Upper lobe of left lung (tissue), 6 donors: ENCODE measurements at regions not wholly inside any gene's neighbourhood (a gene's known extent, or its start where the extent isn't known, plus 50 kb on each side); places are given as distances from the start of the nearest gene placed in this dataset.

Experiments
- ATAC-seq, 2 donors: fragments of 200-7000 bp; cut with Tn5 transposase; one replicate each; pipeline ENCODE4 v1.9.1; 2022; ENCODE audit warnings: mild to moderate bottlenecking in 2 of 2, moderate library complexity in 2 of 2; ENCODE audit not compliant: low FRiP score in 2 of 2
- DNase-seq, 2 donors: peaks; one replicate each; pipeline ENCODE4 v3.0.0-alpha.2; 2019 to 2020
- H3K27ac ChIP-seq, 4 donors: fragments of 200-600 bp; sonication (generic); one replicate each; pipeline ENCODE4 v1.5.1; 2016 to 2019
- H3K27me3 ChIP-seq, 4 donors: fragments of 200-600 bp; sonication (generic); one replicate each; pipeline ENCODE4 v1.5.1; 2017 to 2019
- H3K36me3 ChIP-seq, 4 donors: fragments of 200-600 bp; sonication (generic); one replicate each; pipeline ENCODE4 v1.5.1; 2016 to 2019
- H3K4me1 ChIP-seq, 4 donors: fragments of 200-600 bp; sonication (generic); one replicate each; pipeline ENCODE4 v1.5.1; 2018 to 2019
- H3K4me3 ChIP-seq, 4 donors: fragments of 200-600 bp; sonication (generic); one replicate each; pipeline ENCODE4 v1.5.1; 2017 to 2019; ENCODE audit warnings: mild to moderate bottlenecking in 2 of 4, moderate library complexity in 1 of 4
- H3K9me3 ChIP-seq, 4 donors: fragments of 200-600 bp; sonication (generic); one replicate each; pipeline ENCODE4 v1.5.1; 2018 to 2019
- EP300 ChIP-seq, 4 donors: sonication (generic); formaldehyde crosslinking; IDR thresholded peaks; one replicate each; pipeline ENCODE4 v1.5.1; 2017; ENCODE audit warnings: antibody characterized with exemption in 4 of 4, control low read depth in 2 of 4
- POLR2A ChIP-seq, 4 donors: fragments of 450-650 bp; IDR thresholded peaks; one replicate each; pipeline ENCODE4 v1.5.1; 2016 to 2017; ENCODE audit warnings: antibody characterized with exemption in 4 of 4, mild to moderate bottlenecking in 2 of 4
- POLR2AphosphoS5 ChIP-seq, 2 donors: sonication (generic); formaldehyde crosslinking; IDR thresholded peaks; one replicate each; pipeline ENCODE4 v1.5.1; 2017; ENCODE audit warnings: antibody characterized with exemption in 2 of 2
- WGBS, 2 donors: methylation state at CpG; one replicate each; pipeline ENCODE4 v1.1.5; 2017 to 2018; 5-methylcytosine and 5-hydroxymethylcytosine counted together
- TF ChIP-seq, protein P1 (sequence below), 6 experiments: fragments of 450-650 bp in 4 of 6; fragments of 200-600 bp in 2 of 6; sonication (generic) in 2 of 6; IDR thresholded peaks; one replicate each; pipeline ENCODE4 v1.5.1; 2016 to 2019; ENCODE audit warnings: antibody characterized with exemption in 6 of 6
- donor health status: DM: no; HTN: no; CAD: no; lungs with moderate emphysema.
- donor health status: DM: no; HTN: yes; CAD: no; lungs with severe emphysema.

DNA sequence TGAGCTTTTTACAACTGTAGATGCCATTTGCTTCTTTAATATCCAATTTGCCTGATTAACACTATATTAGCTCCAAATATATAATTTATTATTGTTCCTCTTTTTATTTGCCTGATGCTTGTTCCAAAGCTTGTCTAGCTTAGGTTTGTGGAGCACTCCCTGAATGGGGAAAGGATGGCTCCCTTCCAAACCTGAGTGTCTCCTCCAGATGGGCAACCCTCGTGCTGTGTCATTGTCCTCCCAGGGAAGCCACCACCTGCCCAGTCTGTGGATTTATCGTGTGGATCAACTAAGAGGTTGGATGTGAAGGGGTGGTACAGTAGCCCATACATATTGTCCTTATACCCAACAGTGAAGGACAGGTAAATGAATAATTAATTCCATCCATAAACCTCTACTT, 404.9 kb downstream of the CDK5RAP2 start:
- 72 to 75% methylated on average over 2 of the region's 2 CpGs for WGBS, 2 donors
- H3K27me3 ChIP-seq, result no peaks in the 10 kb centered on the region
- DNase-seq (no peak), ATAC-seq (no peak)
- no peak overlapping the region for H3K27ac ChIP-seq
- no peak overlapping the region for H3K4me3 ChIP-seq
- TF ChIP-seq, protein P1, sequence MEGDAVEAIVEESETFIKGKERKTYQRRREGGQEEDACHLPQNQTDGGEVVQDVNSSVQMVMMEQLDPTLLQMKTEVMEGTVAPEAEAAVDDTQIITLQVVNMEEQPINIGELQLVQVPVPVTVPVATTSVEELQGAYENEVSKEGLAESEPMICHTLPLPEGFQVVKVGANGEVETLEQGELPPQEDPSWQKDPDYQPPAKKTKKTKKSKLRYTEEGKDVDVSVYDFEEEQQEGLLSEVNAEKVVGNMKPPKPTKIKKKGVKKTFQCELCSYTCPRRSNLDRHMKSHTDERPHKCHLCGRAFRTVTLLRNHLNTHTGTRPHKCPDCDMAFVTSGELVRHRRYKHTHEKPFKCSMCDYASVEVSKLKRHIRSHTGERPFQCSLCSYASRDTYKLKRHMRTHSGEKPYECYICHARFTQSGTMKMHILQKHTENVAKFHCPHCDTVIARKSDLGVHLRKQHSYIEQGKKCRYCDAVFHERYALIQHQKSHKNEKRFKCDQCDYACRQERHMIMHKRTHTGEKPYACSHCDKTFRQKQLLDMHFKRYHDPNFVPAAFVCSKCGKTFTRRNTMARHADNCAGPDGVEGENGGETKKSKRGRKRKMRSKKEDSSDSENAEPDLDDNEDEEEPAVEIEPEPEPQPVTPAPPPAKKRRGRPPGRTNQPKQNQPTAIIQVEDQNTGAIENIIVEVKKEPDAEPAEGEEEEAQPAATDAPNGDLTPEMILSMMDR (IDR thresholded peaks at IDR 0.05), result no peak
- TF ChIP-seq POLR2A (IDR thresholded peaks at IDR 0.05), result no peak
- no peak for TF ChIP-seq EP300 (IDR thresholded peaks at IDR 0.05)
- no peak for TF ChIP-seq POLR2AphosphoS5 (IDR thresholded peaks at IDR 0.05)
- H3K4me1 ChIP-seq, result no peaks in the 10 kb centered on the region
- no peaks in the 10 kb centered on the region for H3K9me3 ChIP-seq
- no peaks in the 10 kb centered on the region for H3K36me3 ChIP-seq

DNA sequence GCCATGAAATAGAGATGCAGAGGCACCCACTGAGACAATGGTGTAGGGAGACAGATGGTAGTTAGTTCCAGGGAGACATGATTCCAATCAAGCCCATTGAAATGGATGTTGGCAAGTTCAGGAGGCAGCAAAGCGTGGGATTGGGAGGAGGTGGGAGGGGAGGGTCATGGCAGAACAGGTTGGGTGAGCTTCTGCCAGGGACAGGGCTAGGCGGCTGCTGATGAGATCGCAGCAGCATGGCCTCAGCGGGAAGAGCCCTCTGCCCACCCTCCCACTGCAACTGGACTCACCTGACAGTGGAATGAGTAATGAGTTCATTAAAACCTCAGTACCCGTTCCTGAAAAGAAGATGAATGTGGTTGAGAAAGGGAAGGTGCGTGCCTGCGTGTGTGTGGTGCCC, 418.2 kb downstream of the CDK5RAP2 start:
- no peaks in the 10 kb centered on the region for H3K36me3 ChIP-seq
- no peak overlapping the region for H3K4me3 ChIP-seq
- 61 to 64% methylated on average over 7 of the region's 7 CpGs for WGBS, 2 donors
- H3K27me3 ChIP-seq, result no peaks in the 10 kb centered on the region
- H3K9me3 ChIP-seq, result no peaks in the 10 kb centered on the region
- ATAC-seq (no peak), DNase-seq (no peak)
- TF ChIP-seq EP300 (IDR thresholded peaks at IDR 0.05) (no peak), POLR2A (IDR thresholded peaks at IDR 0.05) (no peak), POLR2AphosphoS5 (IDR thresholded peaks at IDR 0.05) (no peak)
- TF ChIP-seq, protein P1 (IDR thresholded peaks at IDR 0.05), result no peak
- H3K27ac ChIP-seq, result no peak overlapping the region
- no peaks in the 10 kb centered on the region for H3K4me1 ChIP-seq

DNA sequence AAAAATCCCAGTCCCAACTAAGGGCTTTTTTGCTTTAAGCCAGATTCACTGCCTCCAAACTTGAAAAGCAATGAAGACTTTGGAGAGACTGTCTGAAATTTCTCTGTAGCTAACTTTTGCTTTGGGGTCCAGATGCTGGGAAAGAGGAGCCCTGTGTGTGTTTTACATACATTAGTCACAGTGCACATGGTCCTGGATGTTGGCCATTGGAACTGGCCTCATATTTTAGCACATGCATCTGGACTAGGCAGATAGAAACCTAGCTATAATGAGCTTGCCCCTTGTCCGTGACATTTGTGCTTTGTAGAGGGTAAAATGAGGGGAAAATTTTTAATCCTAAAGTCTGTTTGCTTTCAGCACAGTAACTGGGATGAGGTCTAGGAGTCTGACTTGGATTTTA, 421.7 kb downstream of the CDK5RAP2 start:
- no peak for DNase-seq
- 62 to 87% methylated on average over 1 of the region's 1 CpG for WGBS, 2 donors
- Histone ChIP-seq H3K4me1 (no peaks in the 10 kb centered on the region), H3K9me3 (no peaks in the 10 kb centered on the region), H3K36me3 (no peaks in the 10 kb centered on the region), H3K4me3 (no peak overlapping the region), H3K27me3 (no peaks in the 10 kb centered on the region), H3K27ac (no peak overlapping the region)
- ATAC-seq, result no peak
- TF ChIP-seq, protein P1 (IDR thresholded peaks at IDR 0.05), result no peak
- TF ChIP-seq EP300 (IDR thresholded peaks at IDR 0.05), result no peak
- TF ChIP-seq POLR2A (IDR thresholded peaks at IDR 0.05), result no peak
- no peak for TF ChIP-seq POLR2AphosphoS5 (IDR thresholded peaks at IDR 0.05)

DNA sequence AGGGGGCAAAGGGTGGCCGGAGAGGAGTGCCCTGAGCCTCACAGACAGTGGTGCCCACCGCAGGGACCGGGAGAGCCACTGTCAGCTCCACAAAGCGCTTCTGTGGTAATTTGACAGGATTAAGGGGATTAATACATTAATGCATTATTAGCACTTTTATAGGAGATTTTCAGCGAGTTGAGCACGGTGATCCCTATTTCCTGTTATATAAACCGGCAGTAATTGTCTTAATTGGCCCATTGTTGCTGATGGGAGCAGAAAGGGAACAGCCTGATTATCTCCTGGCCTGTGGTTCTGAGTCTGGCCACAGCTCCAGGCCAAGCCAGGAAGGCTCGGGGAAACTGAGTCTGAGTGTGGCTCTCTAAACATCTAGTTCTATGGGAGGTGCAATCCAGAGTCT, 423.6 kb downstream of the CDK5RAP2 start:
- 61 to 78% methylated on average over 8 of the region's 8 CpGs for WGBS, 2 donors
- no peaks in the 10 kb centered on the region for H3K36me3 ChIP-seq
- no peak for TF ChIP-seq POLR2A (IDR thresholded peaks at IDR 0.05)
- no peak for TF ChIP-seq EP300 (IDR thresholded peaks at IDR 0.05)
- TF ChIP-seq, protein P1 (IDR thresholded peaks at IDR 0.05), result no peak
- no peak for TF ChIP-seq POLR2AphosphoS5 (IDR thresholded peaks at IDR 0.05)
- no peak overlapping the region for H3K27ac ChIP-seq
- no peaks in the 10 kb centered on the region for H3K9me3 ChIP-seq
- ATAC-seq (no peak), DNase-seq (peak in 1 of 2 donors; percentile 2)
- H3K4me1 ChIP-seq, result no peaks in the 10 kb centered on the region
- no peaks in the 10 kb centered on the region for H3K27me3 ChIP-seq
- no peak overlapping the region for H3K4me3 ChIP-seq

DNA sequence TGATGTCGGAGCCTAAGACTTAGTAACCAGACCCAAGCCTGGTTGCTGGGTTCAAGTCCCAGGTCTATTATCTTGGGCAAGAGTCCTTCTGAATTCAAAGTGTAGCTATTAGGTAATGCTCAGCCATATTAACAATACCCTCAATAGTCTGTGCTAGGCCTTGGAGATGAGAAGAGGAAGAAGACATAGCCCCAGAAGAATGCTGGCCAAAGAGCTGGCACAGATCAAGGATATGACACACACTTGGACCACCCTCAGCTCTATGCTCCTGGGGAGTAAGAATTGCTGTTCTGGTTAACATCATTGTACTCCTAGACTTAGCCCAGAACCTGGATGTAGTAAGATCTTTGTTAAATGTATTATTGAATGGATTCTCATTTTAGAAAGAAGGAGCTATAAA, 426.7 kb downstream of the CDK5RAP2 start:
- Histone ChIP-seq H3K36me3 (no peaks in the 10 kb centered on the region), H3K4me1 (no peaks in the 10 kb centered on the region), H3K4me3 (no peak overlapping the region), H3K27me3 (no peaks in the 10 kb centered on the region), H3K9me3 (no peaks in the 10 kb centered on the region), H3K27ac (no peak overlapping the region)
- TF ChIP-seq POLR2A (IDR thresholded peaks at IDR 0.05) (no peak), POLR2AphosphoS5 (IDR thresholded peaks at IDR 0.05) (no peak), EP300 (IDR thresholded peaks at IDR 0.05) (no peak)
- TF ChIP-seq, protein P1 (IDR thresholded peaks at IDR 0.05), result no peak
- WGBS, 2 donors, result 96 to 100% methylated on average over 1 of the region's 1 CpG
- no peak for DNase-seq
- peak in 1 of 2 donors; percentile 64 for ATAC-seq
